Naive thymus-derived CD8-positive, alpha-beta T cell (primary cell): ENCODE measurements at regions not wholly inside any gene's neighbourhood (a gene's known extent, or its start where the extent isn't known, plus 50 kb on each side); places are given as distances from the start of the nearest gene placed in this dataset.

Experiments used
- ATAC-seq, 2 donors: fragments of 150-1000 bp; cut with Tn5 transposase in 1 of 2; sonication (Bioruptor Pico), chemical (Tn5 transposase) in 1 of 2; 1 replicate in 1 of 2; 2 replicates in 1 of 2; pipeline ENCODE4 v1.10.0; 2021; ENCODE audit warnings: mild to moderate bottlenecking in 2 of 2, moderate library complexity in 2 of 2
- POLR2A ChIA-PET: fragments of 350-600 bp; sonication (Branson Sonifier 250); formaldehyde crosslinking; loops from one replicate; lab custom pipeline; 2021; ENCODE audit warnings: antibody characterized with exemption; lab: Charles Lee
- DNase-seq, 10 donors: peaks; one replicate each; pipeline versions ENCODE4 v3.0.0 to v3.0.0-alpha.2; 2020 to 2022
- H3K27ac Mint-ChIP-seq, 10 donors: one replicate each; pipeline ENCODE4 v1.8.0; 2020 to 2022; ENCODE audit warnings: mild to moderate bottlenecking in 10 of 10, mixed read lengths in 10 of 10, moderate library complexity in 4 of 10, inconsistent platforms in 1 of 10
- H3K27me3 Mint-ChIP-seq, 5 donors: one replicate each; pipeline ENCODE4 v1.8.0; 2021 to 2022; ENCODE audit warnings: mixed read lengths in 5 of 5
- H3K36me3 Mint-ChIP-seq, 3 donors: one replicate each; pipeline ENCODE4 v1.8.0; 2020 to 2022; ENCODE audit warnings: mixed read lengths in 3 of 3, mild to moderate bottlenecking in 2 of 3, inconsistent platforms in 1 of 3
- H3K4me1 Mint-ChIP-seq, 4 donors: one replicate each; pipeline ENCODE4 v1.8.0; 2021 to 2022; ENCODE audit warnings: mixed read lengths in 4 of 4
- H3K4me3 Mint-ChIP-seq, 10 donors: one replicate each; pipeline ENCODE4 v1.8.0; 2020 to 2022; ENCODE audit warnings: mild to moderate bottlenecking in 10 of 10, mixed read lengths in 10 of 10, moderate library complexity in 6 of 10, inconsistent platforms in 1 of 10
- H3K9me3 Mint-ChIP-seq, 9 donors: one replicate each; pipeline ENCODE4 v1.8.0; 2020 to 2022; ENCODE audit warnings: mixed read lengths in 9 of 9, mild to moderate bottlenecking in 3 of 9, inconsistent platforms in 1 of 9, moderate library complexity in 1 of 9

DNA sequence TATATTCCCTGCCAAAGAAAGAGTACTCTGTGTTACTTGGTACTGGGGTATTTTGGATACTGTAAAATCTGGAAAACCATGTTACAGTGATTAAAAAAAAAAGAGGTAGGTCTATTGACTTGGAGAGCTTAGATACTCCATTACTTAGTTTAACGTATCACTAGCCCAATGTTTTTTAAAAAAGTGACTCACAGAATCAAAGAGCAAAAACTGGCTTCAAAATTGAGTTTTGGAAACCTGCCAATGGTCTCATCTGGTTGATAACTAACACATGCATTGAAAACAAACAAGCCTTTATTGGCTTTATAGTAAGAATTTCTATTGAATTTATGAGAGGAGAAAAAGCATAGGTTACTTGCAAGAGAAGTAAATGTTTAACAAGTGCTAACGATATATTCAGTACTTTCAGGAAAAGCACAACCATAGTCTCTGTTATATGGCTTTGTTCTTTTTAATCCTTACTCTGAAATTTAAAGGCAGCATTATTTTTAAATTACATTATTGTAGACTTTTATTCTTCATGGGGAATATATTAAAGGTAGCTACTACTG is 563.3 kb upstream of the SORCS1 start:
- DNase-seq (no peak), ATAC-seq (no peak)
- no peaks in the 10 kb centered on the region for H3K4me1 Mint-ChIP-seq
- H3K4me3 Mint-ChIP-seq = no peak overlapping the region
- peaks cover 0 to 4% (median 0%) of the 10 kb centered on the region in 3 donors for H3K36me3 Mint-ChIP-seq
- H3K27ac Mint-ChIP-seq = no peak overlapping the region
- no peaks in the 10 kb centered on the region for H3K27me3 Mint-ChIP-seq
- POLR2A ChIA-PET = no interaction called here
- H3K9me3 Mint-ChIP-seq = peaks cover 2 to 31% (median 13%) of the 10 kb centered on the region in 9 donors

DNA sequence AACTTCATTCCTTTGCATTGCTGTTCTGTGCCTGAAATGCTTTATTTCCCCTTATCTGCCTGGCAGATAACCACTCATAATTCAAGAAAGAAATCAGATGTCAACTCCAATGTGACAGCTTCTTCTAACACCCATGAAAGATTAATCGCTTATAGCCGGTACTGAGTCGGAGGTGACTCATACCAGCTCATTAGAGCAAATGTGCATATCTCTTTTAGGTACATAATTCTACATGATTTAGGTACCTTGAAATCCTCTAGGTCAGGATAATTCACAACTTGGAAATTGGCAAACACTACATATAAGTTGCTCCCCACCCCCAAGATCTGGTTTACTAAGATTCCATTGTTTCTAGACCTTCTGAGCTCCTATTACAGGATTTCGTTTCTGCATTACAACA is 554.4 kb upstream of the SORCS1 start:
- H3K27me3 Mint-ChIP-seq = no peaks in the 10 kb centered on the region
- no peak overlapping the region for H3K27ac Mint-ChIP-seq
- DNase-seq = no peak
- POLR2A ChIA-PET = no interaction called here
- ATAC-seq = no peak
- H3K4me1 Mint-ChIP-seq = no peaks in the 10 kb centered on the region
- peaks cover 0 to 42% (median 7%) of the 10 kb centered on the region in 9 donors for H3K9me3 Mint-ChIP-seq
- H3K36me3 Mint-ChIP-seq = no peaks in the 10 kb centered on the region
- no peak overlapping the region for H3K4me3 Mint-ChIP-seq

DNA sequence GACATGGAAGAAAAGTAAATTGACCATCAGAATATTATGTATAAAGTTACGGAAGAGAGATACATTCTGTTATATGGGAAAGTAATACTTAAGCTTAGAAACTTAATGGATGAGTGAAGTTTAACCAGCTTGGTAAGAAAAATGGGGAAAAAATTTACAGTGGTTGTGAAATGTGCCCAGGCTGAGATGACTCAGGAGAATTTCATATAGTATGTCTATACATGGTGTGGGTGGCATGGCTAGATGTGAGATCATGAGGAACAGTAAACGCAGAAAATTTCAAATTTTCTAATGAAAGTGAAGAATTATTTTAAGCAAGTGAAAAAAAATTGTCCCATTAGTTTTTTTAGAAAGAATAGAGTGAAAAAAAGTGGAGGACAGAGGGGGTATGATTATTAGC is 552.5 kb upstream of the SORCS1 start:
- H3K4me3 Mint-ChIP-seq = no peak overlapping the region
- peaks cover 0 to 40% (median 5%) of the 10 kb centered on the region in 9 donors for H3K9me3 Mint-ChIP-seq
- ATAC-seq = no peak
- POLR2A ChIA-PET = no interaction called here
- DNase-seq = no peak
- no peaks in the 10 kb centered on the region for H3K27me3 Mint-ChIP-seq
- H3K4me1 Mint-ChIP-seq = no peaks in the 10 kb centered on the region
- no peaks in the 10 kb centered on the region for H3K36me3 Mint-ChIP-seq
- H3K27ac Mint-ChIP-seq = no peak overlapping the region

DNA sequence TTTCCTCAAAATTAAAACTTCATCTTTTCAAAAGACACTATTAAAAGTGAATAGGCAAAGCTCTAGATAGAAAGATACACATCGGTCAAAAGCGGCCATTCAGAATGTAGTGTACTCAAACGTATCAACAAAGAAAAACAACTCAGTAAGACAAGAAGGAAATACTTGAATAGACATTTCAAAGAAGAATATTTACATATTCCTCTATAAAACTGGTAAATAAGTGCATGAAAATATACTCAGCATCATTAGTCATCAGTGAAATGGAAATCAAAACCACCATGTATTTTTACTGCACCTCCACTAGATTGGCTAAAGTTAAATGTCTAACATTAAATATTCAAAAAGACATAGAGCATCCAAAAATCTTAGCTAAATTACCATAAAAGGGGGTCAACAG is 551.1 kb upstream of the SORCS1 start:
- no peak overlapping the region for H3K27ac Mint-ChIP-seq
- no peak overlapping the region for H3K4me3 Mint-ChIP-seq
- H3K36me3 Mint-ChIP-seq = no peaks in the 10 kb centered on the region
- H3K27me3 Mint-ChIP-seq = no peaks in the 10 kb centered on the region
- H3K9me3 Mint-ChIP-seq = peaks cover 0 to 41% (median 12%) of the 10 kb centered on the region in 9 donors
- H3K4me1 Mint-ChIP-seq = no peaks in the 10 kb centered on the region
- ATAC-seq (no peak), DNase-seq (no peak)
- POLR2A ChIA-PET = no interaction called here

DNA sequence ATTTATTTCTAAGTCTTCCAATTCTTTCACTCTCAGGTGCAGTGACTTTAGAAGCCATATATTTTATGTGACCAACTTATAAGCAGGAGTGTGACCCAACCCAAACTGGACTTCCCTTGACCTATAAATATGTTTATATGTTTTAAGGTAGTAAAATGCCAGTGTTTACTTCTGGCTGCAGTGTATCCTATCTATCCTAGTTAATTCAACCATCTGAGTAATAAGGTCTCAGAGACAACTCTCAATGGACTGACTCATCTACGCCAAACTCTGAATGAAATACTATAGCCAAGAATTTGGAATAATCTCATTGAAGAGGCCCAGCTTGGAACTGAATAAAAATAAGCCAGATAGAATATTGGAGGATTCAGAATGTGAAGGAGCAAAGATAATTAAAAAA is 544.5 kb upstream of the SORCS1 start:
- POLR2A ChIA-PET = no interaction called here
- H3K4me3 Mint-ChIP-seq = no peak overlapping the region

DNA sequence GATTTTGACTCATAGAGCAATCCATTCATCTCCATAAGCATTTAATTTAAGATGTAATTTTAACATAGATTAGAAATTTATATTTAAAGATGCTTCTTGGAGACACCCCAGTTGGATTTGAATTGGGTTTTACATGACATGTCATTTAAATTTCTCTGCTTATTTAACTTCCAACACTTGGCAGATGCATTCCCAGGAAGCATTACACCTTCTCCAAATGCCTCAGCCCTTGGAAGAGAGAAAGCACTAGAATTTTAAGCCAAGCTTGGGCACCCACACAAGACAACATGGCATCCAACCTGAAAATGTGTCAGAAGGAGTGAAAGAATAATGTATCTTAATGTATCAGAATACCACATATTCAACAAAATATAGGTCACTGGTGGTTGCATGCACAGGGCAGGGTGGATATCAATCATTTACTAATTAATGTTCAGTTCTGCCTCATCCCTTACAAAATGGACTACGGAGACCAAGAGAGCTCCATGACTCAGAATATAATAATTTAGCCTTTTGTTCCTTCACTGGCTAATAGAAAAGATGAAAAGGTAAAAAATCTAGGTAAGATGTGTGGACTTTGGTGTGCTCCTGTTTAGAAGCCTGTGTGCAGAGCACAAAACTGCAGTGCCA is 541.7 kb upstream of the SORCS1 start:
- Mint-ChIP-seq H3K27me3 (no peaks in the 10 kb centered on the region), H3K9me3 (peaks cover 2 to 11% (median 5%) of the 10 kb centered on the region in 9 donors), H3K27ac (no peak overlapping the region), H3K4me3 (no peak overlapping the region), H3K36me3 (no peaks in the 10 kb centered on the region), H3K4me1 (no peaks in the 10 kb centered on the region)
- DNase-seq (no peak), ATAC-seq (no peak)
- POLR2A ChIA-PET = no interaction called here

More for the DNA sequence above, 544.5 kb upstream of the SORCS1 start:
- Mint-ChIP-seq H3K4me1 (no peaks in the 10 kb centered on the region), H3K36me3 (no peaks in the 10 kb centered on the region), H3K27ac (no peak overlapping the region), H3K27me3 (no peaks in the 10 kb centered on the region), H3K9me3 (peaks cover 0 to 12% (median 6%) of the 10 kb centered on the region in 9 donors)
- DNase-seq (no peak), ATAC-seq (no peak)

DNA sequence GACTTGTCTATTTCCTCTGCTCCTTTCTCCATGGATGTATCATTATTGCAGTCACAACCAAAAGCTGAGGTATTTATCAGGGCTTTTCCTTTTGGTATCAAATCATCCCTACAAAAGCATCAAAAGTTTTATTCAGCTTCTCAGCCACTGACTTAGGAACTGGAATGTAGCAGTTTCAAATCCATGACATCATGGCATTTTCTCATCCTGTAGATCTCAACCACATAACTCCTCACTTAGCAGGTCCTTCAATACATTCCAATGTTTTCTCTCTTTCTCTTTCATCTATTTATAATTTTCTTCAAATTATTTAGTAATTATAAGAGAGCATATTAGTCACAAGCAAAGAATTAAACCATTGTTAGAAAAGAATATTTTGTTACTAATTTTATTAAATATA is 537.4 kb upstream of the SORCS1 start:
- H3K27me3 Mint-ChIP-seq = no peaks in the 10 kb centered on the region
- no peaks in the 10 kb centered on the region for H3K36me3 Mint-ChIP-seq
- POLR2A ChIA-PET = no interaction called here
- DNase-seq (no peak), ATAC-seq (no peak)
- H3K9me3 Mint-ChIP-seq = peaks cover 0 to 27% (median 5%) of the 10 kb centered on the region in 9 donors
- no peak overlapping the region for H3K4me3 Mint-ChIP-seq
- H3K27ac Mint-ChIP-seq = no peak overlapping the region
- no peaks in the 10 kb centered on the region for H3K4me1 Mint-ChIP-seq

DNA sequence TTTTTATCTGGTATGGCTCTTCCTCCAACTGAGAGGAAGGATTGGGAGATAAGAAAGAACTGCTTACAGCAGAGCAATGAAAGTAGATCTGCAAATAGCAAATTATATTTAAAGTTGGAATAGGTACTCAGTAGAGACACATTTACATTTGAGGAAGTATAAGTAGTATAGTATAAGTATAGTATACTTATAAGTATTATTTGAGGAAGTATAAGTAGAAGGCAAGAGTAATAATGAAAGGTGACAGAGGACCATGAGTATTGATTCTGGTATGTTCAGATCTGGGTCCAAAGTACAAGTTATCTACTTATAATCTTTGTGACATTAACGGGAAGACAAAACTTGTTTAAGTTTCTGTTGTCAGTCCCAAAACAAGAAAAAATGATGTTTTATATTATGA is 527.6 kb upstream of the SORCS1 start:
- Mint-ChIP-seq H3K27me3 (no peaks in the 10 kb centered on the region), H3K36me3 (peaks cover 0 to 4% (median 0%) of the 10 kb centered on the region in 3 donors), H3K27ac (peak overlapping the region in 1 of 10 donors; percentile 30), H3K9me3 (peaks cover 0 to 22% (median 3%) of the 10 kb centered on the region in 9 donors), H3K4me1 (no peaks in the 10 kb centered on the region), H3K4me3 (no peak overlapping the region)
- DNase-seq = no peak
- ATAC-seq = no peak
- POLR2A ChIA-PET = no interaction called here

DNA sequence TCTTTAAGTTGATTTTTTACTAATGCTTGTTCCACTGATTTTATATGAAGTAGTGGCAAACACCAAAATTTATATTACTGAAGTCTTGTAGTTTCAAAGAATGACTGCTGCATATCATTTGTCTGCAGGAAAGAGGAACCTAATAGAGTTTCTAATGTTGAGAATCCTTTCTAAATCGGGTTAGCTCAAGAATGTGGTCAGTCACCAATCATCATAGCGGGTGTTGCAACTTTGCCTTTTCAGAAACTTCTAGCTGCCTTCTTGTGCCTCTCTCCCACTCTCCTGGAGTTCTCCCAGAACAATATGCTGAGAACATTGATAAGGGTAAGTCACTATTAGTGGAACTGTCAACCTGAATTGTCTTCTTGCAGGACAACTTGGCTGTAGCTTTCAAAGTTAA is 524.8 kb upstream of the SORCS1 start:
- ATAC-seq (no peak), DNase-seq (no peak)
- POLR2A ChIA-PET = no interaction called here
- Mint-ChIP-seq H3K4me3 (no peak overlapping the region), H3K4me1 (peaks cover 0 to 12% (median 0%) of the 10 kb centered on the region in 4 donors), H3K36me3 (peaks cover 0 to 4% (median 0%) of the 10 kb centered on the region in 3 donors), H3K9me3 (peaks cover 0 to 27% (median 7%) of the 10 kb centered on the region in 9 donors), H3K27me3 (no peaks in the 10 kb centered on the region), H3K27ac (no peak overlapping the region)

DNA sequence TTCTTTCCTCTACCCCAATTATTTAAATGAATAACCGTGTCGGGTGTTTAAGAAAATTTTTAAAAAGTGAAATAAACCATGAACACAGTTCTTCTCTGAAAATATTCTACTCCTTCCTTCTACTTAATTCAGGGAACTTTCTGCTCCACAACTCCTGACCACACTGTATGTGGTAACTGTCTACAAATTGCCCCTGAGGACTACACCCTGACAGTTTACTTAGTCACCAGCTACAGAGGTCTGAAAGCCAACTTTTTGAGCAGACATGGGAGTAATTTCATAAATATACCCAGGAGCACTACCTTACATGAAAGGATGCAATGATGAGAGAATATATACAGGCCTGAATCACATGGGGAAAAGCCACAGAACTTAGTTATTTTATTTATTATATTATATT is 523.2 kb upstream of the SORCS1 start:
- Mint-ChIP-seq H3K36me3 (no peaks in the 10 kb centered on the region), H3K9me3 (peaks cover 0 to 19% (median 5%) of the 10 kb centered on the region in 9 donors), H3K27ac (no peak overlapping the region), H3K27me3 (no peaks in the 10 kb centered on the region), H3K4me1 (peaks cover 0 to 12% (median 0%) of the 10 kb centered on the region in 4 donors), H3K4me3 (no peak overlapping the region)
- POLR2A ChIA-PET = no interaction called here
- DNase-seq (no peak), ATAC-seq (no peak)

DNA sequence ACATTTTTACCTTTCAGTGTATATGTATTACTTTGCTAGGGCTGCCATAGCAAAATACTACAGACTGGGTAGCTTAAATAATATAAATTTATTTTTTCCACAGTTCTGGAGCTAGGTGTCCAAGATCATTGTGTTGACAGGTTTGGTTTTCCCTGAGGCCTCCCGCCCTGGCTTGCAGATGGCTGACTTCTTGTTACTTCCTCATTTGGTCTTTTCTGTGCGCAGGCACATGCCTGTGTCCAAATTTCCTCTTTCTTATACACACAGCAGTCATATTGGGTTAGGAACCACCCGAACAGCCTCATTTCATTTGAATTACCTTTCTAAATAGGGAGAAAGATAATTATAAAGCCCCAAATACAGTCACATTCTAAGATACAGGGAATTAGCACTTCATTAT is 521.6 kb upstream of the SORCS1 start:
- no peak for ATAC-seq
- Mint-ChIP-seq H3K4me1 (peaks cover 0 to 12% (median 0%) of the 10 kb centered on the region in 4 donors), H3K27me3 (no peaks in the 10 kb centered on the region), H3K4me3 (no peak overlapping the region), H3K9me3 (peaks cover 0 to 20% (median 5%) of the 10 kb centered on the region in 9 donors), H3K27ac (no peak overlapping the region), H3K36me3 (no peaks in the 10 kb centered on the region)
- DNase-seq = peak in 1 of 10 donors; percentile 1
- POLR2A ChIA-PET = no interaction called here

DNA sequence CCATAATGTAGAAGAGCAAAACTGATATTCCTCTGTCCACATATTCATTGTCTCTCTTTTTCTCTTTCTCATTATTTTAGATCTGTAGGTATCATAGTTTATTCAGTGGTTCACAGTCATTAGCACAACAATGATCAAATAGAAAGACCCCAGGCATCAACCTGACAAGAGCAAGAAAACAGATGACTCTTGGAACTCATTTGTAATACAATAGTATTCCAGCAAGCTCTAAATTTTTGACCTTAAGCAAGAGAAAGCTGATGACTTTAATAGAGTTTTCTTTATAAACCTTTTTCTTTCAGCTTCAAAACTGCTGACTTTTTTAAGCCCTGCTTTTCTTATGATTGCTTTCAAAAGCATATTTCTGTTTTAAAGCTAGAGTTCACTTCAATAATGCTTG is 507.5 kb upstream of the SORCS1 start:
- DNase-seq = no peak
- Mint-ChIP-seq H3K27ac (no peak overlapping the region), H3K36me3 (no peaks in the 10 kb centered on the region), H3K9me3 (peaks cover 0 to 18% (median 4%) of the 10 kb centered on the region in 9 donors), H3K27me3 (no peaks in the 10 kb centered on the region), H3K4me3 (no peak overlapping the region), H3K4me1 (no peaks in the 10 kb centered on the region)
- POLR2A ChIA-PET = no interaction called here
- ATAC-seq = no peak

DNA sequence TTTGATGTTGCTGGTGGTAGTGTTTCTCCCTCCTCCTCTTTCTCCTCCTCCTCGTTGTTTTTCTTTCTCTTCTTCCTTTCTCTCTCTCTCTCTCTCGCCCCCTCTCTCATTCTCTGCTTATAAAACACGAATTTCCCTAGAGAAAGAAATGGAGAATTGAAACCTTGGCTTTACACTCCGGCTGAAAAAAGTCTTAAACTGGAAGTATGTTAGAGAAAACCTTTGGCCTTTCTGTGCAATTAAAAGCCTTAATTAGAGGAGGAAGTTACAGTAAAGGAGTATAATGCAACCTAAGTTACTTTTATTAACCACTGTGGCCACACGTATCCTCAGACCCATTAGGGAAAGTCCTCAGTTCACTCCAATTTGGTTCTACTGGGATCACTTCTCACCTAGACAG is 501.7 kb upstream of the SORCS1 start:
- Mint-ChIP-seq H3K27me3 (no peaks in the 10 kb centered on the region), H3K27ac (no peak overlapping the region), H3K4me3 (no peak overlapping the region), H3K4me1 (no peaks in the 10 kb centered on the region), H3K9me3 (peaks cover 0 to 27% (median 6%) of the 10 kb centered on the region in 9 donors), H3K36me3 (no peaks in the 10 kb centered on the region)
- DNase-seq (no peak), ATAC-seq (no peak)
- POLR2A ChIA-PET = no interaction called here

DNA sequence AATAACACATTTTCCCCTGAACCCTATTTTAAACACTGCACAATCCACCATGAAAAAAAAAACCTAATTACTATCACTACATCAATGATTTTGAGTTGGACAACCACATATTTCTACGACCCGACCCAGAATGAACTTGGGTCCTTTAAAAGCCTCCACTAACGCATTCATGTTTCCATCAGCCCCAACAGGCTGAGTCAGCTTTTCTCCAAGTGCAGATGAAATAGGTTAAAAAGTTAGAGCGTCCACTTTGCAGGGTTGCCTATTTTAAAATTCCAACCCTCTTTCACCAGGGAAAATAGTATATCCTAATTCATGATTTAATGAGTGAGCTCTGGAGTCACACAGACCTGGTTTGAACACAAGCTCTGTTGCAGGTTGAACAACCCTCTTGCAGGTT is 501.0 kb upstream of the SORCS1 start:
- no peak for DNase-seq
- peaks cover 0 to 27% (median 6%) of the 10 kb centered on the region in 9 donors for H3K9me3 Mint-ChIP-seq
- no peaks in the 10 kb centered on the region for H3K4me1 Mint-ChIP-seq
- H3K27ac Mint-ChIP-seq = no peak overlapping the region
- H3K36me3 Mint-ChIP-seq = no peaks in the 10 kb centered on the region
- ATAC-seq = no peak
- H3K27me3 Mint-ChIP-seq = no peaks in the 10 kb centered on the region
- no peak overlapping the region for H3K4me3 Mint-ChIP-seq
- POLR2A ChIA-PET = no interaction called here
